Bone marrow (tissue), 2 donors: ENCODE measurements at regions not wholly inside any gene's neighbourhood (a gene's known extent, or its start where the extent isn't known, plus 50 kb on each side); places are given as distances from the start of the nearest gene placed in this dataset.

Experiments used
- DNase-seq, 2 donors: peaks; one replicate each; lab custom pipeline; 2025; lab: John Stamatoyannopoulos, UW

DNA sequence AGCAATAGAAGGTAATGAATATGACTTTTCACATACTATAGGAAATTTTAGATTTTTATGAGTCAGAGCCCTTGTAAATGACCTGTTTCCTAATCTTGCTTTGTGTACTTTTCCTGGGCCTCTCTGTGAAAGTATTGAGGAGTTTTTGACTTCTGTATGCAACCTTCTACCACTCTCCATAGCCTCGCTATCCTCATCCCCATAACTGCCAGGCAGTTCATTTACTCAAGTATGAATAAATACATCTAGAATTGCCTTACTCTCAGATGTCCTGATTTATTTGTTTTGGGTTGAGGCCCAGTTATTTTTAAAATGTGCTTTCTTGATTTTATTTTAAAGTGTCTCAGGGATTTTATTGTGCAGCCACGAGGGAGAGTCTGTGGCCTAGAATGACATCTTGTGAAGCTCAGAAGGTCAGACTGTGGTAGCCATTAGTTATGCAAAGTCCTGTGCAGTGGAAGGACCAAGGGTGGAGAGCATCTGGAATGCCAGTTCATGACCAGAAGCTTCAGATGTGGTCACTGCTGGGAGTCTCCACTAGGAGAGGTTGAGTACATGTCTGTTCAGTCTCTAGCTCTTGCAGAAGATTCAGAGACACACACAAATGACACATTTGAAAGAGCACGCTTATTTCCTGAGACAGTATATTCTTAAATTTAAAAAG lies 346.2 kb upstream of the IMPG1 start:
- no peak for DNase-seq

DNA sequence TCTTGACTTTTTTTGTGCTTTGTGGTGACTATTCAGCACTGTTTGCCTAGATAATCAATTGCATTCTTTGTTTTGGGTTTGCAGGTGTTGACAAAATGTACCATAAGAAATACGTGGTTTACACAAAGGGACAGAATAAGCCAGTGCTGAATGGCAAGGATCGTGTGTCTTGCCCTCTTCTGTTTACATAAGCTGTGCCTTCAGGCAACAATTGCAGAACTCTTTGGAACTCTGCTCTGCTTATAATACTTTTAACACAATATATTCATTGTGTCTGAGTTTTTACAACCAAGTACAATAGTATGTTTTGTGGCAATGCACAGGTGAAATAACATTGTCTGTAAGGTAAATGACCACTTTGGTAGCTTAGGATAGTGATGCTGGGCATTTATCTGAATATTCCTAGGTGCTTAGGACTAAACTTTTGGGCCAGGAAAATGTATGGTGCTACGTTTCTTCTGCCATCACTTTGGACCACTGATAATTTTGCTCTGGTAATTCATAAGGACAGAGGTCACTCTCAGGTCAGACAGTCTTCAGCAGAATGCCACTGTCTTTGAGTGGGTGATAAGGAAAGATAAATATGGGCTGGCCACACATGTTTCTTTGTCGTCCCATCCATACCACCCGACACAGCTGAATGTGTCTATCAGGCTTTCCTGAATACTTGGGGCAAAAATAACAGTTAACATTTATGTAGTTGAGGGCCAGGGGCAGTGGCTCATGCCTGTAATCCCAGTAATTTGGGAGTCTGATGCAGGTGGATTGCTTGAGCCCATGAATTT lies 344.6 kb upstream of the IMPG1 start:
- no peak for DNase-seq

DNA sequence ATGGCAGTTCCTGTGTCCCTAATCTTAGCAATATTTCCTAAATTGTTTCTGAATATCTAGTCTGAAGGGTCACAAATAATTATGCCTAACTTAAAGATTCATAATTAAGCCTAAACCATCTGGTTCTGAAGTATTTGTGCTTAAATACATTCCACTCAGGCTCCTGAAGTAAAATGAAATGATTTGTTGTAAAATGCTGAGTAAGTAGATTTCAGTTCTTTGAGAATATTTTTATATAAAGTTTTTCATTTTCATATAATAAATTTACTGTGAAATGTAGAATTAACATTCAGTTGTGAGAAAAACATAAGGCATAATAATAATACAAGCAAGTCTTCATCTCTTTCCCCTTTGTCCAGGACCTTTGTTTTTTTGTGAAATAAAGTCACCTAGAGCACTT lies 330.6 kb upstream of the IMPG1 start:
- no peak for DNase-seq

DNA sequence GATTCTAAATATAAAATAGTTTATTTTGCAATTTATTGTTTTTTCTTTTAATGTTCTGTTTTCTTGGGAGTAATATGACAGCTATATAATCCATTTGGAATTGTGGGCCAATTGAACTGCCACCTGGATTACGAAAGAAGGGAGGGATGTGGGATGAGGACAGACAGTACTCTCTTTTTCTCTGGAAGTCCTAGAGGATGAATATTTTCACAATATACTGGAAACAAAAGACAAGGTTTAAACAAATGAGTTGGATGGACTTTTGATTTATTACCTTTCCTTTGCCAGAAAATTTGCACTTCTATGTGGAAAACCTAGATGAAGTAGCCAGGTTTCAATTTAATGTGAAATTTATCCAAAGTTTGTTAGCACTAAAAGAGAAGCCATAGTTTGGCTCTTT lies 325.5 kb upstream of the IMPG1 start:
- DNase-seq: no peak

DNA sequence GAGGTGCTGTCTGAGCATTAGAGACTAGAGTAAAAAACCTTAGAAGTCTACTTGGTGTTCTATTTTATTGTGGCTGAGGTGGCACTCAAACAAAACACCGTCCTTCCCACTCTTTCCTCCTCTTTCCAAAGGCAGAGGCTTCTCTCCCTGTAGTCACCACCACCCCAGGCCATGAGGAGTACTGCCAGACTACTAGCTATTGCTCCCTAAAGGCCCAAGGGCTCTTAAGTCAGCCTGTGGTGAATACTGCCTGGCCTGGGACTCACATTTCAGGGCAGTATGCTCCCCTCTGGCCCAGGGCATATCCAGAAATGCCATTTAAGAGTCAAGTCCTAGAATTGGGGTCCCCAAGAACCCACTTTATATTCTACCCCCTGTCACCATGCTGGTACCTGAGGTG lies 309.7 kb upstream of the IMPG1 start:
- DNase-seq: no peak

DNA sequence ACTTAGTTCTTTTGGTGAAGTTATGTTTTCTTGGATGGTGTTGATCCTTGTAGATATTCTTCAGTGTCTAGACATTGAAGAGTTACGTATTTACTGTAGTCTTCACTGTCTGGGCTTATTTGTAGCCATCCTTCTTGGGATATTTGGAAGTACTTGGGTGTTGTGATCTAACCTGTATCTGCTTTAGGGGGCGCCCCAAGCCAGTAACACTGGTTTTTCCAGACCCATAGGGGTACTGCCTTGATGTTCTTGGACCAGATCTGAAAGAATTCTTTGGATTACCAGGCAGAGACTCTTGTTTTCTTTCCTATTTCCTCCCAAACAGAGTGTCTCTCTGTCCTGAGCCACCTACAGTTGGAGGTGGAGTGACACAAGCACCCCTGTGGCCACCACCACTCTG lies 309.1 kb upstream of the IMPG1 start:
- no peak for DNase-seq

DNA sequence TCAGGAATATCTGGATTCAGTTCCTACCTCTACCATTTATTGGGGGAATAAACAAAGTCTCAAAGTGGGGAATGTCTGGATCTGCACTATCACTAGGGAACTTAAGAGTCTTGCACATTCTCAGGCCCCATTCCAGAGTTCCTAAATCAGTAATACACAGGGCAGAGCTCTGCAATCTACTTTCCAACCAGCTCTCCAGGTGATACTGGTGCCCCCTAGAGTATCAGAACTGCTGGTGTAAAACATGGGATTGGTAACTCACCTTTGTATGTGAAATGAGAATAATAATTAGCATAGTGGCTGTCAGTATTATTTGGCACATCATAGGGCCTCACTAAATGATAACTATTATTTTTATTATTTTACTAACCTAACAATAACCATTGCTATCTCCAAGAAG lies 278.8 kb upstream of the IMPG1 start:
- DNase-seq: no peak

DNA sequence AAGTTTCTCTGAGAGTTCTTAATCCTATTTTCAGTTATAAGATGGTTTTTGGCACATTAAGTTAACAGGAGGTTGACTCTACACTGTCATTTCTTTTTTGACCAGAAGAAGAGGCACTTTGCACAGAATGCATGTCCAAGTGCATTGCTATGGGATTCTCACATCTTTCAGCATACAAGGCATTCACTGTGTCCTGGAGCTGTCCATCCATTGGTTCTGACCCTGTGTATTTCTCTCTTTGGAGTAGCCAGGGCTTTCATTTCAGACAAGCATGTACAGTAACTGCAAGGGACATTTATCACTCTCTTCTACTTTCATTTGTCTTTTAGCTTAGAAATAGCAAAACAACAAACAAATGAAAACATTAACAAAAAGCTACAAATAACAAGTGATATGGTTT lies 275.1 kb upstream of the IMPG1 start:
- DNase-seq: no peak

DNA sequence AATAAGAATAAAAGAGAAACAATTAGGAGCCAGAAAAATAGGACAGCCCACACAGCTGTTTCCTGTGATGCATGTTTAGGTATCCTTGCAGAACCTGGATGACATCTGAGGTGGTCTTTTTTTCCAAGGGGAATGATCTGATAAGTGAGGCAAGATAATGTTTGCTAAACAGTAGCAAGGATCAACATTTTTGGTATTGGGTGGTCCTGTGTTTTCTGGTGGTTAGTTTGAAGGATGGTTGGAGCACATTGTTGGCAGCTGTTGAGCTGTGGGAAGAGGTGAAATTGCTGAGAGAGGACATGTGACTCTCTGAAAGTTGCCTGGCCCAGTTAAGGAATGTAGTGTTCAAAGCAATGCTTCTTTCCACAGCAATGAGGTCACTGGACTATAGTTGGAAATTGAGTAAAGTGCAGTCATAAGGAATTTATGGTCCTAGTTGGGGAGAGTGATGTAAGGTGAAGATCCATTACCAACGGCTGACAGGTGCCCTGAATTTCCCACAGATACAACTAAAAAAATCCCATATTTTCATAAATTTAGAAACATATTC lies 270.2 kb upstream of the IMPG1 start:
- DNase-seq: no peak

DNA sequence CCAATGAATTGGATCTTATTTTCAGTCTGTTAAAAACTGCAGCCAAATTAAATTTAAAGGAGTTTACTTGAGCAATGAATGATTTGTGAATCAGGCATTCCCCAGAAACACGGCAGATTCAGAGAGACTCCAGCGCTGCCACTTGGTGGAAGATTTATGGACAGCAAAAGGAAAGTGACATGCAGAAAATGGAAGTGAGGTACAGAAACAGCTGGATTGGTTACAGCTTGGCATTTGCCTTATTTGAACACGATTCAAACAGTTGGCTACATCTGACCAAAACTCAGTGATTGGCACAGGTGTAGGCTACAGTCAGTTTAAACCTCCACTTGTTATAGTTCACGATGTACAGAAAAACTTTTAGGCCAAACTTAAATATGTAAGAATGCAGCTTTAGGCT lies 257.6 kb upstream of the IMPG1 start:
- no peak for DNase-seq

DNA sequence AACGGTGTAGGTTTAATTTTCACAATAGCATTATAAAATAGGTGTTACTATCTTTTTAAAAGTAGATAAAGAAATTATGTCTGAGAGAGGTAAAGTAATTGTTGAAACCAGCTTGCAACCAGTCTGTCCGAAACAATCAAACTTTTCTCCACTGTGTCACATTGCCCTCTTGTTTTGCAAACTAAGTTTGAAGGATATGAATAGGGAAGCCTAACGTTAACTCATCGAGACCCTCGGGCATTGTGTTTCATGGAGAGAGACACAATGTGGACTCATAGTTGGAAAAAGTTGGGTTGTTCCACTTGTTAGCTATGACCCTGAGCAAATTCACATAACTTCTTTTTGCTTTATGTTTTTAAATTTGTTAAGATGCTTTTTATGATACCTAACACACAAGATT lies 254.4 kb upstream of the IMPG1 start:
- no peak for DNase-seq
